HG03139 (cell line): ENCODE measurements at regions not wholly inside any gene's neighbourhood (a gene's known extent, or its start where the extent isn't known, plus 50 kb on each side); places are given as distances from the start of the nearest gene placed in this dataset.

ENCODE experiments used
- ATAC-seq: cut with Tn5 transposase; IDR thresholded peaks from one replicate; pipeline ENCODE4 v1.9.1; 2021; ENCODE audit not compliant: unreplicated experiment

- ATAC-seq, result no peak
Observed at GRCh38 chr11:31865606-31866300, 54.6 kb upstream of the PAX6 start.

- no peak for ATAC-seq
Observed at GRCh38 chr11:31863170-31863832, 52.2 kb upstream of the PAX6 start.

GRCh38 chr11:31861011-31861410 is 49.9 kb upstream of the PAX6 start:
- ATAC-seq, result no peak
